GM23248 (cell line): ENCODE measurements at regions not wholly inside any gene's neighbourhood (a gene's known extent, or its start where the extent isn't known, plus 50 kb on each side); places are given as distances from the start of the nearest gene placed in this dataset.

Experiments
- EZH2 ChIP-seq: fragments of 200-600 bp; sonication (generic); IDR thresholded peaks from 2 replicates; pipeline ENCODE4 v1.6.1; 2018; ENCODE audit warnings: antibody characterized with exemption, mild to moderate bottlenecking; ENCODE audit not compliant: insufficient read depth, poor library complexity, severe bottlenecking
- EZH2phosphoT487 ChIP-seq: fragments of 200-600 bp; sonication (generic); IDR thresholded peaks from 2 replicates; pipeline ENCODE4 v1.6.1; 2018; ENCODE audit warnings: antibody characterized with exemption, moderate library complexity, mild to moderate bottlenecking, low read depth; ENCODE audit not compliant: insufficient read depth

GRCh38 chr2:14778015-14778414, 145.5 kb downstream of the LRATD1 start:
- TF ChIP-seq EZH2, result no peak
- TF ChIP-seq EZH2phosphoT487, result no peak
